OCI-LY3 (cell line): ENCODE measurements at regions not wholly inside any gene's neighbourhood (a gene's known extent, or its start where the extent isn't known, plus 50 kb on each side); places are given as distances from the start of the nearest gene placed in this dataset.

ENCODE experiments used
- H2AFZ ChIP-seq: fragments of 200-600, 300-600 bp; shearing (Covaris generic); 2 replicates; pipeline ENCODE4 v1.6.0; 2014; ENCODE audit warnings: antibody characterized with exemption, low read depth, low read length
- H3K27ac ChIP-seq: fragments of 200-600, 300-600 bp; sonication (generic); 2 replicates; pipeline ENCODE4 v1.5.1; 2014; ENCODE audit warnings: mild to moderate bottlenecking, low read length, moderate library complexity, mixed read lengths
- H3K27me3 ChIP-seq: fragments of 200-600, 300-600 bp; sonication (generic); 2 replicates; pipeline ENCODE4 v1.6.1; 2014; ENCODE audit warnings: low read depth, low read length, mixed read lengths
- H3K36me3 ChIP-seq: fragments of 200-600, 300-600 bp; sonication (generic); replicated peaks from 2 replicates; pipeline ENCODE3; 2014; ENCODE audit warnings: low read depth, low read length, mixed read lengths
- H3K4me1 ChIP-seq: fragments of 300-600, 200-600 bp; sonication (generic); 2 replicates; pipeline ENCODE4 v1.6.1; 2014; ENCODE audit warnings: low read length, mixed read lengths
- H3K4me2 ChIP-seq: fragments of 200-600, 300-600 bp; sonication (generic); 2 replicates; pipeline ENCODE4 v1.6.1; 2014; ENCODE audit warnings: low read length, mixed read lengths
- H3K4me3 ChIP-seq: fragments of 300-600, 200-600 bp; sonication (generic); 2 replicates; pipeline ENCODE4 v1.5.1; 2014; ENCODE audit warnings: antibody characterized with exemption, mild to moderate bottlenecking, low read length, moderate library complexity
- H3K79me2 ChIP-seq: fragments of 300-600, 200-600 bp; shearing (Covaris generic); 2 replicates; pipeline ENCODE4 v1.6.1; 2014; ENCODE audit warnings: mild to moderate bottlenecking, low read length, mixed read lengths
- H3K9ac ChIP-seq: fragments of 300-600, 200-600 bp; shearing (Covaris generic); 2 replicates; pipeline ENCODE4 v1.6.0; 2014; ENCODE audit warnings: mild to moderate bottlenecking, low read length, moderate library complexity
- H3K9me3 ChIP-seq: fragments of 200-600, 300-600 bp; shearing (Covaris generic); 2 replicates; pipeline ENCODE4 v1.6.1; 2014; ENCODE audit warnings: low read length, mixed read lengths; ENCODE audit not compliant: insufficient read depth
- H4K20me1 ChIP-seq: fragments of 200-600, 300-600 bp; sonication (generic); 2 replicates; pipeline ENCODE4 v1.6.1; 2016; ENCODE audit warnings: low read length, mixed read lengths; ENCODE audit not compliant: insufficient read depth
- CTCF ChIP-seq: fragments of 200-600, 300-600 bp; sonication (generic); IDR thresholded peaks from 2 replicates; pipeline ENCODE4 v1.5.1; 2014; ENCODE audit warnings: antibody characterized with exemption, low read length, low read depth
- EZH2phosphoT487 ChIP-seq: fragments of 200-600 bp; shearing (Covaris generic); IDR thresholded peaks from 2 replicates; pipeline ENCODE4 v1.6.1; 2018; ENCODE audit warnings: antibody characterized with exemption, mixed run types, low read depth

DNA sequence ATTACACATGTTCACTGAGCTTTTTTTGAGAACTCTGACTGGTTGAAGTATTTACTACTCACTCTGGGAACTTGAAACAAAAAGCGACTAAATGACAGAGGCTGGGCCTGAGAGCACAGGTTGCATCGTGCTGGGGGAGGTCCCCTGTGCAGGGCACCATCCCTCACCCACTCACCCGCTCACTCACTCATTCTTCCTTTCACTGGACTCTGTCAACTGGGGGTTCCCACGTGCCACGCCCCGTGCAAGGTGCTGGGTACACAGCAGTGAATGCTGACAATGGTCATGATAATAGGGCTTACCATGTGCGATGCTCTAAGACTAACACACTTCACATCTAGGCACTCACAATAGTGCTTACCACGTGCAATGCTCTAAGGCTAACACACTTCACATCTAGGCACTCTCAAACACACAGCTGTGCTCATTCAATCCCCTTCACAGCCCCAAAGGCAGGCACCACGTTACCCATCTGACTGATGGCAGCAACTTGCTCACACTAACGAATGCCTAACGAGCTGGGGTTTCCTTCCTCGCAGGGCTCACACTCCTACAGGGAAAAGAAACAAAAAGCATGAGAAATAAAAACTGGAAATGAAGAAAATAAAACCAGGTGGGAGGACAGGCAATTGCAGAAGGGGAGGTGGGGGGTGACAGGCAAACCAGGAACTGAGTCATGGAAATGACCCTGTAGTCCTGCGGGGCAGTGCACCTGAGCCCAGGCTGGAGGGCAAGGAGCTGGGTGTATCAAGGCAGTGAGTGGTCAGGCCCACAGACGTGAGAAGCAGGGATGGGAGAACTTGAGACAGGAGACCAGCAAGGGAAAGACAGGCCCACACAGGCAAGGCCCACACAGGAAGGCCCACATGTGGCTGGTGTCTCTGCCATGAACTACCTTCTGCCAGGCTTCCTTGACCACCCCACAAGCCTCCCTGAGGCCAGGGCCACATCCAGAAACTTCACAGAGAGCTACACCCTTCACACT is 147.0 kb upstream of the FAM20C start:
- Histone ChIP-seq H3K27me3 (no peaks in the 10 kb centered on the region), H3K9me3 (no peaks in the 10 kb centered on the region), H4K20me1 (no peaks in the 10 kb centered on the region), H3K4me1 (no peaks in the 10 kb centered on the region), H3K27ac (no peak overlapping the region), H3K4me2 (no peak overlapping the region), H2AFZ (no peak overlapping the region), H3K79me2 (no peaks in the 10 kb centered on the region), H3K9ac (no peak overlapping the region), H3K4me3 (no peak overlapping the region), H3K36me3 (no peaks in the 10 kb centered on the region)
- TF ChIP-seq EZH2phosphoT487 (no peak), CTCF (no peak)

DNA sequence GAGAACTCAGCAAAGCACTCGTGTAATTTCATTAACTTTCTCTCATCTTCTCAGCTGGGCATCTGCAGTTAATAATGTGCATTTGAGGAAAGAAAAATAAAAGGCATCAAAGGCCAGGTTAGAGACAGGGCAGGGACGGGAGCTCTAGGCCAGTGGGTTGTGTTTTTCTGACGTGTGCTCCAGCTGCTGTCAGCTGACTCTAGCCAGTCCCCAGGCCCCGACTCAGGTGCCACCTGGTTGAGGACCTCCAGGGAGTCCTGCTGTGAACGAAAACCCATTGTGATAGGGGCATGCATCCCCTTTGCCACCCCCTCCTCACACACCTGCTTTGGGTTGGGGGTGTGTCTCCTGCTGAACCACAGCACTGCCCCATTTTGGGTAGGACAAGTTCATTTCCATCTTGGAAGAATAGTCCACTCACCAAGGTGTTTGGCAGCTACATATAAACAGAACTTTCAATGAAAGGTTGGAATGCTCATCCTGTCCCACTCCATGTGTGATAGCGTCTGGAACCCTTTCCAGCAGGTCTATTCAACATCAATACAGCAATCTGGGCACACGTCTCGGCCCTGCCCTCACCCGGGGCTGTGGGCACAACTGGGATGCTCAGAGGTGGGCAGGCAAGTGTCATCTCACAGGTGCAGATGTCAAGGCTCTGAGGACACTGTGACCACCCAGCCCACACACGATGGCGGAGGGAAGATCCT is 146.1 kb upstream of the FAM20C start:
- Histone ChIP-seq H3K79me2 (no peaks in the 10 kb centered on the region), H3K27ac (no peak overlapping the region), H3K4me3 (no peak overlapping the region), H3K27me3 (no peaks in the 10 kb centered on the region), H3K4me2 (no peak overlapping the region), H2AFZ (no peak overlapping the region), H3K9me3 (no peaks in the 10 kb centered on the region), H3K4me1 (no peaks in the 10 kb centered on the region), H3K36me3 (no peaks in the 10 kb centered on the region), H4K20me1 (no peaks in the 10 kb centered on the region), H3K9ac (no peak overlapping the region)
- TF ChIP-seq EZH2phosphoT487 (no peak), CTCF (no peak)

DNA sequence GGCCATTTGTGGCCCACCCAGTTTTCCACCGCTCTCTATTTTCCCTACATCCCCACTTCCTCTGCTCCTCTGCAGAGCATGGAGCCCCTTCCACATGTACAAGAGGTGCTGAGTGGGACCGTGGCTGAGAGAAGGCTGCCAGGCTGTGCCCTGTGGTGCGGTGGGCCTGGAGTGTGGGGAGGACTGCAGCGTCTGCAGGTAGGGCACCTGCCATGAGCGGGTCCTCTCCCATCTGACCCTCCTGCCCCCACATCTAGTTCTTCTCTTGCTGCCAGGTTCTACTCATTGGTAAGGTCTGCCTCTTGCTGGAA is 145.6 kb upstream of the FAM20C start:
- no peak overlapping the region for H3K27ac ChIP-seq
- H3K4me2 ChIP-seq: no peak overlapping the region
- H3K36me3 ChIP-seq: no peaks in the 10 kb centered on the region
- H3K79me2 ChIP-seq: no peaks in the 10 kb centered on the region
- no peak overlapping the region for H3K4me3 ChIP-seq
- H3K9me3 ChIP-seq: no peaks in the 10 kb centered on the region
- no peaks in the 10 kb centered on the region for H3K27me3 ChIP-seq
- no peaks in the 10 kb centered on the region for H4K20me1 ChIP-seq
- no peak overlapping the region for H2AFZ ChIP-seq
- H3K9ac ChIP-seq: no peak overlapping the region
- H3K4me1 ChIP-seq: no peaks in the 10 kb centered on the region
- no peak for TF ChIP-seq CTCF
- TF ChIP-seq EZH2phosphoT487: no peak

GRCh38 chr7:51456-52068 is 140.8 kb upstream of the FAM20C start:
- no peaks in the 10 kb centered on the region for H3K79me2 ChIP-seq
- TF ChIP-seq EZH2phosphoT487 (no peak), CTCF (no peak)
- H3K4me2 ChIP-seq: no peak overlapping the region
- no peak overlapping the region for H2AFZ ChIP-seq
- H3K9me3 ChIP-seq: no peaks in the 10 kb centered on the region
- no peaks in the 10 kb centered on the region for H3K36me3 ChIP-seq
- no peaks in the 10 kb centered on the region for H3K27me3 ChIP-seq
- H3K4me3 ChIP-seq: no peak overlapping the region
- no peaks in the 10 kb centered on the region for H4K20me1 ChIP-seq
- H3K27ac ChIP-seq: no peak overlapping the region
- no peak overlapping the region for H3K9ac ChIP-seq
- H3K4me1 ChIP-seq: no peaks in the 10 kb centered on the region
